ENCODE measurements at regions not wholly inside any gene's neighbourhood (a gene's known extent, or its start where the extent isn't known, plus 50 kb on each side); places are given as distances from the start of the nearest gene placed in this dataset.

DNA sequence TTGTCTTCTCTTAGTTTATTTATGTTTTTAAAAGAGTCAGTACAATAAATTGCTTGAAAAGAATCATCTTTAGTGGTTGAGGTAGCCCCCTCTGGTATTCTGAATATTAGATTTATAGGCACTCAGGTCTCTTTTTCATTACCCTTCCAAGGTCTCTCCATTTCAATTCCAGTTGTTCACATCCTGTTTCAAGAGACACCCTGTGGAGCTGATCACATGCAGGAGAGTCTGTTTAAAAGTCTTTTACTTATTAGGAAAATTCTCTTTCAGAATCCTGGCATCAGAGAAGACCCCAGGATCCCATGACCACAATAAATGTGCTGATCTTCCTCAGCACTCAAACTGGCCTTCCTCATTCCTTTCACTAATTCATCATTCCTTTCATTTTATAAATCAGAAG is 195.7 kb downstream of the ZIC4 start:
- Histone ChIP-seq H3K9me3 (peaks cover 0 to 5% of the 10 kb centered on the region in 2 donors), H3K27ac (no peak overlapping the region), H3K4me3 (no peak overlapping the region), H3K4me1 (no peaks in the 10 kb centered on the region), H3K36me3 (no peaks in the 10 kb centered on the region), H3K27me3 (no peaks in the 10 kb centered on the region)
- DNase-seq (ENCODE audit: low spot score) = no peak
- TF ChIP-seq, protein P1, sequence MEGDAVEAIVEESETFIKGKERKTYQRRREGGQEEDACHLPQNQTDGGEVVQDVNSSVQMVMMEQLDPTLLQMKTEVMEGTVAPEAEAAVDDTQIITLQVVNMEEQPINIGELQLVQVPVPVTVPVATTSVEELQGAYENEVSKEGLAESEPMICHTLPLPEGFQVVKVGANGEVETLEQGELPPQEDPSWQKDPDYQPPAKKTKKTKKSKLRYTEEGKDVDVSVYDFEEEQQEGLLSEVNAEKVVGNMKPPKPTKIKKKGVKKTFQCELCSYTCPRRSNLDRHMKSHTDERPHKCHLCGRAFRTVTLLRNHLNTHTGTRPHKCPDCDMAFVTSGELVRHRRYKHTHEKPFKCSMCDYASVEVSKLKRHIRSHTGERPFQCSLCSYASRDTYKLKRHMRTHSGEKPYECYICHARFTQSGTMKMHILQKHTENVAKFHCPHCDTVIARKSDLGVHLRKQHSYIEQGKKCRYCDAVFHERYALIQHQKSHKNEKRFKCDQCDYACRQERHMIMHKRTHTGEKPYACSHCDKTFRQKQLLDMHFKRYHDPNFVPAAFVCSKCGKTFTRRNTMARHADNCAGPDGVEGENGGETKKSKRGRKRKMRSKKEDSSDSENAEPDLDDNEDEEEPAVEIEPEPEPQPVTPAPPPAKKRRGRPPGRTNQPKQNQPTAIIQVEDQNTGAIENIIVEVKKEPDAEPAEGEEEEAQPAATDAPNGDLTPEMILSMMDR (IDR thresholded peaks at IDR 0.05) = no peak

DNA sequence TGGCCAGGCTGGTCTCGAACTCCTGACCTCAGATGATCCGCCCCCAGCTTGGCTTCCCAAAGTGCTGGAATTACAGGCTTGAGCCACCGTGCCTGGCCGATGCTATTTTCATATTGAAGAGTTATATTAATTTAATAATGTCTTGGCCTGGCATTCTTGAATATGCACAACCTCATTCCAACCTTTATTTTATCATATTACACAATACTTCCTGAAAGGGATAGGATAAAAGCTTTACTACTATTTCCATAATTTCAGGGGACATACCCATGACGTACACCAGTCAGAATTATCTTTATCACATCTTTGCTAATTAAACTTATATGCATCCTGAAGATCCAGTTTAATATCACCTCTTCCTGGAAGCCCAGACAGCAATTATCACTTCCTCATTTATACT is 205.3 kb downstream of the ZIC4 start:
- TF ChIP-seq, protein P1 (IDR thresholded peaks at IDR 0.05) = no peak
- no peak overlapping the region for H3K27ac ChIP-seq
- H3K4me3 ChIP-seq = no peak overlapping the region
- H3K36me3 ChIP-seq = no peaks in the 10 kb centered on the region
- no peaks in the 10 kb centered on the region for H3K27me3 ChIP-seq
- no peaks in the 10 kb centered on the region for H3K9me3 ChIP-seq
- no peak for DNase-seq (ENCODE audit: low spot score)
- H3K4me1 ChIP-seq = no peaks in the 10 kb centered on the region

- no peaks in the 10 kb centered on the region for H3K9me3 ChIP-seq
- H3K27ac ChIP-seq = no peak overlapping the region
- no peaks in the 10 kb centered on the region for H3K4me1 ChIP-seq
- TF ChIP-seq, protein P1 (IDR thresholded peaks at IDR 0.05) = no peak
- DNase-seq (ENCODE audit: low spot score) = no peak
- H3K36me3 ChIP-seq = no peaks in the 10 kb centered on the region
- no peak overlapping the region for H3K4me3 ChIP-seq
- no peaks in the 10 kb centered on the region for H3K27me3 ChIP-seq
Measured at GRCh38 chr3:147200545-147200944, 205.8 kb downstream of the ZIC4 start.

DNA sequence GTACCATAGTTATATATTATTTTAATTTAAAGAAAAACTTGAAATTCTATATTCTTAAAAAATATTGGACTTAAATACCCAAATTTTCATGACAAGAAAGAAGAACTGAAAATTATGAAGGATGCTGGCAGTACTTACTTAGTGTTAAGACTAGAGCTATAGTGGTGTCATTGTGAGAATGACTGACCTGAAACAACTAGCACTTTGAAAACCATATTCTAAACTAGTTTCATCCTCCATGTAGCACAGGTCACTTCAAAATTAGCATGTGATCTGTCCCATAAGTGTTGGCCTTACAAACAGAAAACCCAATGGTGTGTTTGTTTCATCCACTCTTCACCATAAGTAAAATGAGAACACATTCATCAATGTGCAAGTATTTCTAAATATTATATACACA is 208.6 kb downstream of the ZIC4 start:
- no peaks in the 10 kb centered on the region for H3K9me3 ChIP-seq
- TF ChIP-seq, protein P1 (IDR thresholded peaks at IDR 0.05) = no peak
- H3K4me3 ChIP-seq = no peak overlapping the region
- no peaks in the 10 kb centered on the region for H3K4me1 ChIP-seq
- DNase-seq (ENCODE audit: low spot score) = no peak
- H3K27ac ChIP-seq = no peak overlapping the region
- H3K36me3 ChIP-seq = no peaks in the 10 kb centered on the region
- no peaks in the 10 kb centered on the region for H3K27me3 ChIP-seq

- TF ChIP-seq, protein P1 (IDR thresholded peaks at IDR 0.05) = no peak
- no peaks in the 10 kb centered on the region for H3K27me3 ChIP-seq
- H3K4me1 ChIP-seq = no peaks in the 10 kb centered on the region
- H3K4me3 ChIP-seq = no peak overlapping the region
- H3K9me3 ChIP-seq = peaks cover 0 to 3% of the 10 kb centered on the region in 2 donors
- no peak for DNase-seq (ENCODE audit: low spot score)
- H3K36me3 ChIP-seq = no peaks in the 10 kb centered on the region
- H3K27ac ChIP-seq = no peak overlapping the region
Measured at GRCh38 chr3:147195887-147196286, 210.5 kb downstream of the ZIC4 start.

DNA sequence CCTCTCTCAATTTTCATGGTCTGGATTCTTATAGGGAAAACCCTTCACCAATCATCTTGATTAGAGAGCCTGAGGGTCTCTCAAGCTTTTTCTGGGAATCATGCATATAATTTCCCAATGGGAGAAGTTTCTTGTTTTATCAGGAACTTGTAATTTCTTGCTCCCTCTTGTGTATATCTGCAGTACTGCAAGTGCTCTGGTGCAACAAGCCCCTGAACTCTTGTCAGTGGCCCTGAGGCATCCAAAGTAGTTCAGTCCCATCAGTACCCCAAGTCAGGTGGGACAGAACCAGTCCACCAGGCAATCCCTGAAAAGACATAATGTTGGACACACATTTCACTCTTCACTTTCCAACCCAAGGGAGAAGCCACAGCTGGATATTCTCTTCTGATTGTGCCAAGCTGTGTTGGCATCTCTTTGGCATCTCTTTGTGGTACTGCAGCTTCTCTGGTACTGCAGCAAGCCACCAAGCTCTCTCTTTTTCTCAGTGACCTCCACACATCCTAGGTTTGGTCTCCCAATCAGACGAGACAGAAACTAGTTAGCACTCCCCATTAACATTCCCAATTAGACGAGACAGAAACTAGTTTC is 214.5 kb downstream of the ZIC4 start:
- H3K4me3 ChIP-seq = no peak overlapping the region
- TF ChIP-seq, protein P1 (IDR thresholded peaks at IDR 0.05) = peak; percentile 84 to 85
- no peak for DNase-seq (ENCODE audit: low spot score)
- peaks cover 0 to 9% of the 10 kb centered on the region in 2 donors for H3K9me3 ChIP-seq
- no peaks in the 10 kb centered on the region for H3K4me1 ChIP-seq
- H3K27ac ChIP-seq = no peak overlapping the region
- no peaks in the 10 kb centered on the region for H3K27me3 ChIP-seq
- no peaks in the 10 kb centered on the region for H3K36me3 ChIP-seq
